ENCODE measurements at regions not wholly inside any gene's neighbourhood (a gene's known extent, or its start where the extent isn't known, plus 50 kb on each side); places are given as distances from the start of the nearest gene placed in this dataset.

- DNase-seq (ENCODE audit: low spot score) = peak; percentile 67
These were observed 286.5 kb upstream of the SYT4 start for GRCh38 chr18:43563780-43564179.

GRCh38 chr18:43570593-43570992 is 293.3 kb upstream of the SYT4 start:
- Histone ChIP-seq H3K4me3 (ENCODE audit: low read depth, low read length, poor library complexity, severe bottlenecking) (no peak overlapping the region), H3K27me3 (replicated peaks; ENCODE audit: insufficient read depth, low read depth, low read length, poor library complexity) (no peaks in the 10 kb centered on the region), H3K4me1 (ENCODE audit: insufficient read depth, low read length, poor library complexity, severe bottlenecking) (peaks cover 4% of the 10 kb centered on the region), H3K9me3 (ENCODE audit: low read depth, low read length, poor library complexity, severe bottlenecking) (no peaks in the 10 kb centered on the region), H3K36me3 (ENCODE audit: insufficient read depth, low read length, poor library complexity, severe bottlenecking) (no peaks in the 10 kb centered on the region), H3K27ac (ENCODE audit: low read depth, low read length, poor library complexity, severe bottlenecking) (no peak overlapping the region)
- intact Hi-C loops (cut with micrococcal nuclease; ENCODE audit: unreplicated experiment) = loop anchor here (2.0 kb wide), 1 partner anchor 16 kb away; no protein-coding TSS in a partner anchor
- no TSS peak for BruUV-seq (replicated peaks)
- POLR2A ChIA-PET (ENCODE audit: low non-redundant PET) = no interaction called here
- no peak for DNase-seq (ENCODE audit: low spot score)
- TF ChIP-seq EZH2 (IDR thresholded peaks at IDR 0.05; ENCODE audit: borderline replicate concordance, low read depth, low read length, poor library complexity, severe bottlenecking) (no peak), CTCF (conservative IDR thresholded peaks at IDR 0.05; ENCODE audit: low read depth, low read length) (no peak)
- CTCF ChIA-PET = interaction anchor here (0.9 to 1.2 kb wide), 4 partner anchors 8 to 22 kb away, joined by 3 to 16 read pairs (median 4); no protein-coding TSS in a partner anchor

More at GRCh38 chr18:43563780-43564179, 286.5 kb upstream of the SYT4 start:
- Histone ChIP-seq H3K4me3 (ENCODE audit: low read depth, low read length, poor library complexity, severe bottlenecking) (no peak overlapping the region), H3K27ac (ENCODE audit: low read depth, low read length, poor library complexity, severe bottlenecking) (no peak overlapping the region), H3K9me3 (ENCODE audit: low read depth, low read length, poor library complexity, severe bottlenecking) (no peaks in the 10 kb centered on the region), H3K27me3 (replicated peaks; ENCODE audit: insufficient read depth, low read depth, low read length, poor library complexity) (no peaks in the 10 kb centered on the region), H3K4me1 (ENCODE audit: insufficient read depth, low read length, poor library complexity, severe bottlenecking) (no peaks in the 10 kb centered on the region), H3K36me3 (ENCODE audit: insufficient read depth, low read length, poor library complexity, severe bottlenecking) (no peaks in the 10 kb centered on the region)
- TF ChIP-seq CTCF (conservative IDR thresholded peaks at IDR 0.05; ENCODE audit: low read depth, low read length) (peak; percentile 68), EZH2 (IDR thresholded peaks at IDR 0.05; ENCODE audit: borderline replicate concordance, low read depth, low read length, poor library complexity, severe bottlenecking) (no peak)
- no TSS peak for BruUV-seq (replicated peaks)
- intact Hi-C loops (cut with micrococcal nuclease; ENCODE audit: unreplicated experiment) = loop anchor here (2.0 to 10.0 kb wide), 6 partner anchors 169 to 1511 kb away; partner anchors contain the start of gene SYT4
- POLR2A ChIA-PET (ENCODE audit: low non-redundant PET) = no interaction called here
- CTCF ChIA-PET = no interaction called here

- intact Hi-C loops (cut with micrococcal nuclease; ENCODE audit: unreplicated experiment) = loop anchor here (2.0 kb wide), 1 partner anchor 16 kb away; no protein-coding TSS in a partner anchor
- Histone ChIP-seq H3K36me3 (ENCODE audit: insufficient read depth, low read length, poor library complexity, severe bottlenecking) (no peaks in the 10 kb centered on the region), H3K9me3 (ENCODE audit: low read depth, low read length, poor library complexity, severe bottlenecking) (no peaks in the 10 kb centered on the region), H3K4me3 (ENCODE audit: low read depth, low read length, poor library complexity, severe bottlenecking) (no peak overlapping the region), H3K27me3 (replicated peaks; ENCODE audit: insufficient read depth, low read depth, low read length, poor library complexity) (no peaks in the 10 kb centered on the region), H3K27ac (ENCODE audit: low read depth, low read length, poor library complexity, severe bottlenecking) (no peak overlapping the region), H3K4me1 (ENCODE audit: insufficient read depth, low read length, poor library complexity, severe bottlenecking) (peaks cover 4% of the 10 kb centered on the region)
- ChIA-PET CTCF (interaction anchor here (0.7 to 1.4 kb wide), 6 partner anchors 8 to 1457 kb away, joined by 3 to 16 read pairs (median 4); no protein-coding TSS in a partner anchor), POLR2A (ENCODE audit: low non-redundant PET) (no interaction called here)
- BruUV-seq (replicated peaks) = no TSS peak
- DNase-seq (ENCODE audit: low spot score) = peak; percentile 84
- TF ChIP-seq EZH2 (IDR thresholded peaks at IDR 0.05; ENCODE audit: borderline replicate concordance, low read depth, low read length, poor library complexity, severe bottlenecking) (no peak), CTCF (conservative IDR thresholded peaks at IDR 0.05; ENCODE audit: low read depth, low read length) (peak; percentile 83)
These were observed 293.9 kb upstream of the SYT4 start for GRCh38 chr18:43571078-43571689.

Data from A673 (cell line).